ENCODE measurements at regions not wholly inside any gene's neighbourhood (a gene's known extent, or its start where the extent isn't known, plus 50 kb on each side); places are given as distances from the start of the nearest gene placed in this dataset.

DNA sequence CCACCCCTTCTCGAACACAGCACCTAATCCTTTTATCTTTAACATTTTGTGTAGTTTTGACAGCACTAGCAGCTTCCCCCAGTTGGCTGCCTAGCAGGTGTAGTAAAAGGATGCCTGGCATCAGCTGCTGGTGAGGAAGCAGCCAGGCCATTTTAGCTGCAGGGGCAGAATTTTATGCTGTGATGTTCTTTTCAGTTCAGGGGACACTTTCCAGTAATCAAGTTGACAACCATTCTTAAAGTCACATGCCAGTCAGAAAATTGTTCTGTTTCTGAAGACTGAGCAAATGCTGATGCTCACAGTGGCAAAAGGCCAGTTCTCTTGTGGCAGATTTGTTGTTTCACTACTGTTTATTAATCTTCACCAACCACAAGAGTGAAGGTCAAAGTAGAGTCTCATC, 570.8 kb downstream of the CCDC85A start:
- Histone ChIP-seq H3K27me3 (ENCODE audit: control insufficient read depth, insufficient read depth, low read length) (no peaks in the 10 kb centered on the region), H3K4me3 (ENCODE audit: low read depth, low read length) (no peak overlapping the region), H3K36me3 (ENCODE audit: control insufficient read depth, insufficient read depth, low read length) (no peaks in the 10 kb centered on the region)
- DNase-seq (ENCODE audit: low read depth) (no peak), FAIRE-seq (no peak)
- TF ChIP-seq, protein P1, sequence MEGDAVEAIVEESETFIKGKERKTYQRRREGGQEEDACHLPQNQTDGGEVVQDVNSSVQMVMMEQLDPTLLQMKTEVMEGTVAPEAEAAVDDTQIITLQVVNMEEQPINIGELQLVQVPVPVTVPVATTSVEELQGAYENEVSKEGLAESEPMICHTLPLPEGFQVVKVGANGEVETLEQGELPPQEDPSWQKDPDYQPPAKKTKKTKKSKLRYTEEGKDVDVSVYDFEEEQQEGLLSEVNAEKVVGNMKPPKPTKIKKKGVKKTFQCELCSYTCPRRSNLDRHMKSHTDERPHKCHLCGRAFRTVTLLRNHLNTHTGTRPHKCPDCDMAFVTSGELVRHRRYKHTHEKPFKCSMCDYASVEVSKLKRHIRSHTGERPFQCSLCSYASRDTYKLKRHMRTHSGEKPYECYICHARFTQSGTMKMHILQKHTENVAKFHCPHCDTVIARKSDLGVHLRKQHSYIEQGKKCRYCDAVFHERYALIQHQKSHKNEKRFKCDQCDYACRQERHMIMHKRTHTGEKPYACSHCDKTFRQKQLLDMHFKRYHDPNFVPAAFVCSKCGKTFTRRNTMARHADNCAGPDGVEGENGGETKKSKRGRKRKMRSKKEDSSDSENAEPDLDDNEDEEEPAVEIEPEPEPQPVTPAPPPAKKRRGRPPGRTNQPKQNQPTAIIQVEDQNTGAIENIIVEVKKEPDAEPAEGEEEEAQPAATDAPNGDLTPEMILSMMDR (IDR thresholded peaks at IDR 0.05; ENCODE audit: insufficient read depth, low read length, severe bottlenecking) = no peak

DNA sequence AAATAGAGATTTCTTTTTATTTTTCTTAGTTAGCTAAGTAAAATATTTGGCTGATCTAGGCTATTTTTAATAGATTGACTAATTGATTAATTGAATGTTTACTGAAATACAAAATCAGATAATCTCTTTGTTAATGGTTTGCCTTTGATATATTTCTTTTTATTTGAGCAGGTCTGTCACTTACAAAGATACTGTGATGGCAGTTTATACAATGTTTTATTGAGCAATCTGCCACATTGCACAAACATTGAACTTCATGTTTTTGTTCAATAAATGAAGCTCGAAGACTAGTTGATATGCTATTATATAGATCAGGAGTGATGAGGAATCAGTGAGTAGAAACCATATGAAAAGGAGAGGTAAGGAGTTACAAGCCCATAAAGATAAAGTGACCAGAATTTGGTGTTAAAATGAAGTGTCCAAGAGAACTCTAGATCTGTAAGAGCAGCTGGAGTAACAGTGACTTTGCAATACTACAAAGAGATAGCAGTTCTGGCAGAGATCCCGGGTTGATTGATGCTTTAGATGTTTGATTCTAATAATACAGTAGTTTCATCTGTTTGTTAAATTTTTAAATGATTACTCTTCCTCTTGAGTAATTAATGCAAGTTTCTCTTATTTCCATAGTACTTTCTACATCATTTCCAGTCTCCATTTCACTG, 574.2 kb downstream of the CCDC85A start:
- TF ChIP-seq, protein P1 (IDR thresholded peaks at IDR 0.05; ENCODE audit: insufficient read depth, low read length, severe bottlenecking) = no peak
- Histone ChIP-seq H3K4me3 (ENCODE audit: low read depth, low read length) (no peak overlapping the region), H3K36me3 (ENCODE audit: control insufficient read depth, insufficient read depth, low read length) (no peaks in the 10 kb centered on the region), H3K27me3 (ENCODE audit: control insufficient read depth, insufficient read depth, low read length) (no peaks in the 10 kb centered on the region)
- no peak for DNase-seq (ENCODE audit: low read depth)
- no peak for FAIRE-seq

DNA sequence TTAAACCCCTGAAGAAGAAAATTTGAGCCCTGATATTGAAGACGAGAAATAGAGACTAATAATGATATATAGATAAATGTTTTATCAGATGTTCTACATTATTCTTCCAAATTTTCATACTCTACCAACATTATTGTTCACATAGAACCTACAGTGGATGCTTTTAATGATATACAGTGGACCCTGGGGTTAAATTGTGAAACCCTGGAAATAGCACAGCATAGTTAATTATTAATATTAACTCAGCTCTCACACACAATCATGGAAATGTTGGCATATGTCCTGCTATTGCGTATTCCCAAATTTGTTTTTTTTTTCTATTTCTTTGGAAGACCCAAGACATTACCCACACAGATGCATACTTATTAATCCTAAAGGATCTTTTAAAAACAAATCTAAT, 579.9 kb downstream of the CCDC85A start:
- TF ChIP-seq, protein P1 (IDR thresholded peaks at IDR 0.05; ENCODE audit: insufficient read depth, low read length, severe bottlenecking) = no peak
- no peak for DNase-seq (ENCODE audit: low read depth)
- no peak overlapping the region for H3K4me3 ChIP-seq (ENCODE audit: low read depth, low read length)
- no peaks in the 10 kb centered on the region for H3K27me3 ChIP-seq (ENCODE audit: control insufficient read depth, insufficient read depth, low read length)
- no peak for FAIRE-seq
- H3K36me3 ChIP-seq (ENCODE audit: control insufficient read depth, insufficient read depth, low read length) = no peaks in the 10 kb centered on the region

DNA sequence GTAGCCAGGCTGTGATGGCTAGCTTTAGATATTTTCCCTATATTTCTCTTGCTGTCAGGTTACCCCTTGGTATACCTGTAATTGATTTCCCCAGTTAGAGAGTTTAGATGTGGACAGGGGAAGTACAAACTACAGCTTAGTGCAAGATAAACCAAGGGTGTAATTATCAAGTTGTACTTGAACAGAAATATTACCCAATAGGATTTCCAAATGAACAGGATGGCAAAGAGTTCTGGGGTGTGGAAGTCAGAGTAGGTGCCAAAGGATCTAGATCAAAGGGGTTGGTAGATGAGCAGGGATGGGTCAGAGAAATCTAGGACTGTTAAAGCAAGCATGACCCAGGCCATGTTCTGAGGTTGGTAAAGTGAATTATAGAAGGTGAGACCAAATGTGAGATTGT, 585.2 kb downstream of the CCDC85A start:
- TF ChIP-seq, protein P1 (IDR thresholded peaks at IDR 0.05; ENCODE audit: insufficient read depth, low read length, severe bottlenecking) = no peak
- Histone ChIP-seq H3K4me3 (ENCODE audit: low read depth, low read length) (no peak overlapping the region), H3K27me3 (ENCODE audit: control insufficient read depth, insufficient read depth, low read length) (no peaks in the 10 kb centered on the region), H3K36me3 (ENCODE audit: control insufficient read depth, insufficient read depth, low read length) (no peaks in the 10 kb centered on the region)
- FAIRE-seq = no peak
- no peak for DNase-seq (ENCODE audit: low read depth)

DNA sequence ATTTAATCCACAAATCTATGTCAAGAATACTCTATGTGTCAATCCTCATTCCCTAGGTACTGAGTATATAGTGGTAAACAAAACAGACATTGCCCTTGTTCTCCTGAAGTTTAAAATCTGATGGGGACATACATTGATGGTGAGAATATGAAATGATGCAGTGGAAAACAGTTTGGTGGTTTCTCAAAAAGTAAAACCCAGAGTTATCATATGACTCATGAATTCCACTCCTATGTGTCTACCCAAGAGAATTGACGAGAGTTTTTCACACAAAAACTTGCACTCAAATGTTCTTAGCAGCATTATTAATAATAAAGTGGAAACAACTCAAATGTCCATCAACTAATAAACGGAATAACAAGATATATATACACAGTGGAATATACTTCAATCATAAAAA, 586.7 kb downstream of the CCDC85A start:
- FAIRE-seq (no peak), DNase-seq (ENCODE audit: low read depth) (no peak)
- H3K27me3 ChIP-seq (ENCODE audit: control insufficient read depth, insufficient read depth, low read length) = no peaks in the 10 kb centered on the region
- H3K36me3 ChIP-seq (ENCODE audit: control insufficient read depth, insufficient read depth, low read length) = no peaks in the 10 kb centered on the region
- H3K4me3 ChIP-seq (ENCODE audit: low read depth, low read length) = no peak overlapping the region
- TF ChIP-seq, protein P1 (IDR thresholded peaks at IDR 0.05; ENCODE audit: insufficient read depth, low read length, severe bottlenecking) = no peak

DNA sequence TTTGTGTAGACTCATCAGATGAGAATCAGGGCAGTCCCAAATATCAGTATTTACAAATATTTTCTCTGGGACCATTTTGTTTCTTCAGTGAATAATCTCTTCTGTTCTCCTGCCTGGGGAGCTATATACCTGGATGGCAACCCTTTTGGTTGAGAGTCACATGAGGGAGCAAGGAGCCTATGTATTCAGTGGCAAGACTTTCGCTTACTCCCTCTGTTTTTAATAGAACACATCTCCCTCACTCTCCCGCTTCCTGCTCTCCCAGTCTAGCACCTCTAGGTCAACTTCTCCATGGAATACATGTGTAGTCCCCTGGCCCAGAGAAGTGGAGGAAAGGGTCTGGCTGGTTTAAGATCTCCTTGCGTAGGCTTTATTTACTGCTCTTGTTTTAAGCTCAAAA, 600.3 kb downstream of the CCDC85A start:
- H3K27me3 ChIP-seq (ENCODE audit: control insufficient read depth, insufficient read depth, low read length) = no peaks in the 10 kb centered on the region
- TF ChIP-seq, protein P1 (IDR thresholded peaks at IDR 0.05; ENCODE audit: insufficient read depth, low read length, severe bottlenecking) = no peak
- DNase-seq (ENCODE audit: low read depth) = no peak
- FAIRE-seq = no peak
- no peak overlapping the region for H3K4me3 ChIP-seq (ENCODE audit: low read depth, low read length)
- H3K36me3 ChIP-seq (ENCODE audit: control insufficient read depth, insufficient read depth, low read length) = no peaks in the 10 kb centered on the region
